Endothelial cell (in vitro differentiated cells): ENCODE measurements at regions not wholly inside any gene's neighbourhood (a gene's known extent, or its start where the extent isn't known, plus 50 kb on each side); places are given as distances from the start of the nearest gene placed in this dataset.

ENCODE experiments used
- DNase-seq: peaks from one replicate; pipeline ENCODE4 v3.0.0; 2021; ENCODE audit warnings: low spot score
- H3K27ac Mint-ChIP-seq: one replicate; pipeline ENCODE4 v1.8.0; 2021; ENCODE audit warnings: mixed read lengths, inconsistent platforms; ENCODE audit not compliant: unreplicated experiment
- H3K27me3 Mint-ChIP-seq: one replicate; pipeline ENCODE4 v1.8.0; 2021; ENCODE audit warnings: mild to moderate bottlenecking, moderate library complexity, mixed read lengths, inconsistent platforms; ENCODE audit not compliant: unreplicated experiment
- H3K36me3 Mint-ChIP-seq: one replicate; pipeline ENCODE4 v1.8.0; 2021; ENCODE audit warnings: mild to moderate bottlenecking, low read depth, mixed read lengths, inconsistent platforms; ENCODE audit not compliant: unreplicated experiment
- H3K4me1 Mint-ChIP-seq: one replicate; pipeline ENCODE4 v1.8.0; 2021; ENCODE audit warnings: mild to moderate bottlenecking, mixed read lengths, inconsistent platforms; ENCODE audit not compliant: unreplicated experiment
- H3K4me3 Mint-ChIP-seq: one replicate; pipeline ENCODE4 v1.8.0; 2021; ENCODE audit warnings: mild to moderate bottlenecking, mixed read lengths, inconsistent platforms; ENCODE audit not compliant: unreplicated experiment
- H3K9me3 Mint-ChIP-seq: one replicate; pipeline ENCODE4 v1.8.0; 2021; ENCODE audit warnings: mixed read lengths, inconsistent platforms; ENCODE audit not compliant: unreplicated experiment
- CTCF ChIP-seq: fragments of 200-600 bp; sonication (generic); IDR thresholded peaks from one replicate; pipeline ENCODE4 v1.5.0; 2021; ENCODE audit warnings: antibody characterized with exemption; ENCODE audit not compliant: unreplicated experiment

DNA sequence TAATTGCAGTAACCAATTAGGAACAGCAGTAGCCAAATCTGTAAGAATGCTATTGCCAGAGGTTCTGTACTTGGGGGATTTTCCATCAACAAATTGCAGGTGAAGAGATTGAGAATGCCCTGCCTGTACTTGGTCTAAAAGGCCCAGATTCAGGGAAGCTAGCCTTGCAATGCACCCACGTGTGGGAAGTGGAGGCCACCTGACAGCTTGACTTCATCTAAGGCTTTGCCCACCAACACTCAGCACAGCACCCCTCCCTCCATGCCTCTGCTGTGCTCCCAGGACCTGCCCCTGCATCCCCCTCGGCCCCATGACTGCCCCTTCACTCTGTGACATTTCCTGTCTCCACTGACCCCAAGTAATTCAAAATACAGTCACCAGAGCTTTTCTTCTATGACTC, 79.1 kb upstream of the CDH5 start:
- DNase-seq = no peak
- no peak for TF ChIP-seq CTCF
- Mint-ChIP-seq H3K27ac (no peak overlapping the region), H3K4me1 (no peaks in the 10 kb centered on the region), H3K9me3 (no peaks in the 10 kb centered on the region), H3K4me3 (no peak overlapping the region), H3K27me3 (peaks cover 2% of the 10 kb centered on the region), H3K36me3 (peaks cover 8% of the 10 kb centered on the region)

DNA sequence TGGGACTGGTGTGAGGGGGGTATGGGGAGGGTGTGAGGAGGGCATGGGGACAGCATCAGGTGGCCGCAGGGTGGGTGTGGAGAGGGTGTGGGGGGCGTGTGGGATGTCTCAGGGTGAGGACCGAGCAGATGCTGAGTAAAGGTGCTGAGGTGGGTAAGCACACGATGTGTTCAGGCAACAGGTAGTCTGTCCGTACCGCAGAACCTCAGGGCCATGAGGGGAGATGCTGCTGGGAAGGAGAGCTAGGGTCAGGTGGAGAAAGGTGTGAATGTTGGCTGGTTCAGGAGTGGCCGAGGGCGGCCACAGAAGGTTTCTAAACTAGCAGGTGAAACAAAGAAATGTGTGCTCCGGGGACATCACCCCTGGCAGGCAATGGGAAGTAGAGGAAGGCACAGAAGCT, 80.0 kb upstream of the CDH5 start:
- Mint-ChIP-seq H3K36me3 (peaks cover 8% of the 10 kb centered on the region), H3K27ac (no peak overlapping the region), H3K4me1 (no peaks in the 10 kb centered on the region), H3K4me3 (no peak overlapping the region), H3K27me3 (peaks cover 2% of the 10 kb centered on the region), H3K9me3 (no peaks in the 10 kb centered on the region)
- no peak for DNase-seq
- TF ChIP-seq CTCF = no peak

GRCh38 chr16:66278604-66279262, 87.8 kb upstream of the CDH5 start:
- peaks cover 8% of the 10 kb centered on the region for H3K27me3 Mint-ChIP-seq
- H3K9me3 Mint-ChIP-seq = no peaks in the 10 kb centered on the region
- H3K27ac Mint-ChIP-seq = no peak overlapping the region
- H3K36me3 Mint-ChIP-seq = no peaks in the 10 kb centered on the region
- H3K4me3 Mint-ChIP-seq = no peak overlapping the region
- H3K4me1 Mint-ChIP-seq = peaks cover 17% of the 10 kb centered on the region
- TF ChIP-seq CTCF = no peak
- no peak for DNase-seq

DNA sequence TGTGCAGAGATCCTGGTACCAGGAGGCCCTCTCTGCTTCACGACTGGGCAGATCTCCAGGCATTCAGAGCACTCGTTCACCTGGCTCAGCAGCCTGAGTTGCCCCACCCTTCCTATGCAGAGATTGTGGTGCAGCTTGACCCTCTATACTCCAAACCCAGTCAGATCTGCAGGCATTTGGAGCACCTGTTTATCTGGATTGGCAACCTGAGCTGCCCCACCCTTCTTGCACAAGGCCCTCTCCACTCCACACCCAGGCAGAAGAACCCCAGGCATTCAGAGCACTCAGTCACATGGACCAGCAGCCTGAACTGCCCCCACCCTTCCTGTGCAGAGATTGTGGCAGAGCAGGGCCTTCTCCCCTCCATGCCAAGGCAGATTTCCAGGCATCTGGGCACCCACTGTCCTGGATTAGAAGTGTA, 88.4 kb upstream of the CDH5 start:
- H3K4me3 Mint-ChIP-seq = no peak overlapping the region
- H3K27me3 Mint-ChIP-seq = peaks cover 8% of the 10 kb centered on the region
- peaks cover 17% of the 10 kb centered on the region for H3K4me1 Mint-ChIP-seq
- no peak for TF ChIP-seq CTCF
- DNase-seq = no peak
- H3K9me3 Mint-ChIP-seq = no peaks in the 10 kb centered on the region
- no peaks in the 10 kb centered on the region for H3K36me3 Mint-ChIP-seq
- H3K27ac Mint-ChIP-seq = no peak overlapping the region

DNA sequence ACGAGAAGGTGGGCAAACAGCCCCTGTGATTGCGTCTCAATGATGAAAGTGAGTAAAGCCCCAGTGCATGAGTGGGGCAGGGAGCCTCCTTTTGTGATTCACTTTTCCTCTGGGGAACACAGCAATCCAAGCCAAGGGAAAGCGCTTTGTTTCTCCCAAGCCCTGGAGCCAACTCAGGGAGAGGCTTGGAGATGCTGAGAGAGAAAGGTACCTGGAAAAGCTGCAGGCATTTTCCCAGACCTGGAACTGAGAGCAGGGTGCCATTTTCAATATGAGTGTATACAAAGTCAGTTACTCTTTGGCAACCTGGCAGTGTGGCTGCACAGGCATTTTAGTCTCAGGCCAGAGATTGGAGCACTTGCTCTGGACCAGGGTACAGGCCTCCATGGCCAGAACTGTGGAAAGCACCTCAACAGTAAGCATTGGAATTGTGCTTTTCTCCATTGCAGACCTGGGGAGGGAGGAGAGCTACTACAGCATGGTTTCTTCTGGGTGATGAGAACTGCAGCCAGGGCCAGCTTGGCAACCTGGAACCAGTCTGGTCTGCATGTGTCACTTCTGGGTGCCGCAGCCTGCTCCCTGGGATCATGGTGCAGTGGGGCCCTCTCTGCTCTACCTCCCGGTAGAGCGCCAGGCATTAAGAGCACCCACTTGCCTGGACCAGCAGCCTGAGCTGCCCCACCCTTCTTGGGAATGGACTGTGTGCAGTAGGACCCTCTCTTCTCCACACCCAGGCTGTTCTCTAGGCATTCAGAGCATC, 89.0 kb upstream of the CDH5 start:
- Mint-ChIP-seq H3K4me3 (no peak overlapping the region), H3K27me3 (peaks cover 10% of the 10 kb centered on the region), H3K4me1 (peaks cover 17% of the 10 kb centered on the region), H3K36me3 (no peaks in the 10 kb centered on the region), H3K9me3 (no peaks in the 10 kb centered on the region), H3K27ac (no peak overlapping the region)
- DNase-seq = no peak
- no peak for TF ChIP-seq CTCF
